ENCODE measurements at regions not wholly inside any gene's neighbourhood (a gene's known extent, or its start where the extent isn't known, plus 50 kb on each side); places are given as distances from the start of the nearest gene placed in this dataset.

GRCh38 chr2:143942486-143942885 is 577.4 kb downstream of the ZEB2 start:
- TF ChIP-seq CTCF (IDR thresholded peaks at IDR 0.05) (no peak), POLR2A (IDR thresholded peaks at IDR 0.05) (no peak)

All from Peyer's patch (tissue), 4 donors.